GM19467 (cell line): ENCODE measurements at regions not wholly inside any gene's neighbourhood (a gene's known extent, or its start where the extent isn't known, plus 50 kb on each side); places are given as distances from the start of the nearest gene placed in this dataset.
"Not testable (repeated sequence)": the region's sequence is repeated elsewhere in the genome, so short reads cannot be mapped to it uniquely, and the experiment has no call there.

Experiments
- ATAC-seq: cut with Tn5 transposase; IDR thresholded peaks from one replicate; pipeline ENCODE4 v1.9.1; 2021; ENCODE audit warnings: mild to moderate bottlenecking, moderate library complexity; ENCODE audit not compliant: unreplicated experiment

GRCh38 chr2:215565897-215566296, 130.0 kb upstream of the FN1 start:
- no peak for ATAC-seq

- no peak for ATAC-seq
Measured at GRCh38 chr2:215557701-215558100, 121.8 kb upstream of the FN1 start.

GRCh38 chr2:215556979-215557378, 121.1 kb upstream of the FN1 start:
- no peak for ATAC-seq

- no peak for ATAC-seq
Measured at GRCh38 chr2:215554689-215555498, 119.0 kb upstream of the FN1 start.

- no peak for ATAC-seq
Measured at GRCh38 chr2:215553946-215554345, 118.1 kb upstream of the FN1 start.

- ATAC-seq: no peak
Measured at GRCh38 chr2:215552144-215552580, 116.3 kb upstream of the FN1 start.

GRCh38 chr2:215550331-215550730, 114.5 kb upstream of the FN1 start:
- ATAC-seq: no peak

- no peak for ATAC-seq
Measured at GRCh38 chr2:215548714-215549113, 112.8 kb upstream of the FN1 start.

GRCh38 chr2:215542690-215543089, 106.8 kb upstream of the FN1 start:
- no peak for ATAC-seq

- no peak for ATAC-seq
Measured at GRCh38 chr2:215540658-215541057, 104.8 kb upstream of the FN1 start.

- ATAC-seq: no peak
Measured at GRCh38 chr2:215537611-215538010, 101.7 kb upstream of the FN1 start.

DNA sequence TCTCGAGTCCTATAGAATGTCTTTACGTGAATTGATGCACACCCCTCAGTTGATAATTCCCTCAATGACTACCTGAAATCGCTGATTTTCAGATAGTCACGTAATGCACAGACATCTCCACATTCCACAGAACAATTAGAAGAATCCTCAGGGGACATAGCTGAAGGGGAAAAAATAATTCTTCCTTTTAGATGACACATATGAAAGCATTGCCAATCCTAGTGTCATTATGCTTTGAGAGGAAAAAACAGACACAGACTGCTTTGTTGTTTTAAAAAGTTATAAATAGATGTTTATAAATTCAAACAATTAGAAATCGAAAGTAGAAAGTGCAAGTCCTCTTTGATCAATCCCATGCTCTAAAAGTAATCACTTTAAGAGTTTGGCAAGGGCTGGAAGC, 100.6 kb upstream of the FN1 start:
- no peak for ATAC-seq

DNA sequence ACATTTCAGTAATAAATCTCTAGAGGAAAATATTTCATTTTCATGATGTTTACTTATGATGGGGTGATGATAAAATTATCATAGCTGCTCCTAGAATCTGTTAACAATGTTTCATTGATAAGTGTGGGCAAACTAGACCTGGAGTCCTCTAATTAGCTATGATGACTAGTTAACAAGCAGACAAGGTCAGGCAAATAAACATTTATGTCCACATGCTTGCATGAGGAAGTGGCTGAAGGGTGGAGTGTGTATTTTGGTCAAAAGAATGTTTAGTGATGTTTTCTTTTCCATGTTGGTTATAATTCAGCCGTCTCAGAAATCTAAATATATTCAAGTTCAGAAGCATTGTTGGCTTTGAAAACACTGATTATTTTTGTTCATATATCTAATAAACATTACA, 99.9 kb upstream of the FN1 start:
- no peak for ATAC-seq

DNA sequence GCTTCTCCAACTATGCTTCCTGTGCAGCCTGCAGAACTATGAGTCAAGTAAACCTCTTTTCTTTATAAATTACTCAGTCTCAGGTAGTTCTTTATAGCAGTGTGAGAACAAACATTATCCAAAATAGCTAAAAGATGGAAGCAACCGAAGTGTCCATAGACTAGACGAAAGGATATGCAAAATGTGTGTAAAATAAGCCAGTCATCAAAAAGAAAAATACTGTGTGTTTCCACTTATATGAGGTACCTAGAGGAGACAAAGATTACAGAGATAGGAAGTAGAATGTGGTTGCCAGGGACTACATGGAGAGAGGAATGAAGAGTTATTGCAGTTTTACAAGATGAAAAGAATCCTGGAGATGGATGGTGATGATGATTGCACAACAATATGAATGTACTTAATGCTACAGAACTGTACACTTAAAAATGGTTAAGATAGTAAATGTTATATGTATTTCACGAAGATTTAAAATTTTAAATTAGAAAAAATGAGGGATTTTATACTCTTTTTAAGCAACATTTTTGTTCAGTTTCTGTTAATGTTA, 99.3 kb upstream of the FN1 start:
- ATAC-seq: no peak

GRCh38 chr2:215533716-215534115, 97.8 kb upstream of the FN1 start:
- not testable (repeated sequence) for ATAC-seq

- ATAC-seq: no peak
Measured at GRCh38 chr2:215532844-215533243, 97.0 kb upstream of the FN1 start.

DNA sequence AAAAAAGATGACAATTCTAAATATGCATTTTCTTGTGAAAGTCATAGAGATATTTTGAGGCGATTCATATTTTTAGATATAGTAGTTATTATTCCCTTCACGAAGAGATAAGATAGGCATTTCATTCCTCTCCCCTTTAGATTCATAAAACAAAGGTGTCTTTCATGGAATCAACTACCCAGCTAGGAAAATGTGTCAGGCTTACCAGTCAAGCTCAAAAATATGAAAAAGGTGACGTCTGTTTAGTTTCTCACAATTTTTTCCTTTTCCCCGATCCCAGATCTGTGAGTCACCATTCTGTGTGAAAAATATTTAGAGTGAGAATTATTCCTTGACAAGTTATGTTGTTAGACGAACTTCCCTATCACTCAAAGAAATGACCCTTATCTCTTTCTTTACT, 95.4 kb upstream of the FN1 start:
- ATAC-seq: no peak

DNA sequence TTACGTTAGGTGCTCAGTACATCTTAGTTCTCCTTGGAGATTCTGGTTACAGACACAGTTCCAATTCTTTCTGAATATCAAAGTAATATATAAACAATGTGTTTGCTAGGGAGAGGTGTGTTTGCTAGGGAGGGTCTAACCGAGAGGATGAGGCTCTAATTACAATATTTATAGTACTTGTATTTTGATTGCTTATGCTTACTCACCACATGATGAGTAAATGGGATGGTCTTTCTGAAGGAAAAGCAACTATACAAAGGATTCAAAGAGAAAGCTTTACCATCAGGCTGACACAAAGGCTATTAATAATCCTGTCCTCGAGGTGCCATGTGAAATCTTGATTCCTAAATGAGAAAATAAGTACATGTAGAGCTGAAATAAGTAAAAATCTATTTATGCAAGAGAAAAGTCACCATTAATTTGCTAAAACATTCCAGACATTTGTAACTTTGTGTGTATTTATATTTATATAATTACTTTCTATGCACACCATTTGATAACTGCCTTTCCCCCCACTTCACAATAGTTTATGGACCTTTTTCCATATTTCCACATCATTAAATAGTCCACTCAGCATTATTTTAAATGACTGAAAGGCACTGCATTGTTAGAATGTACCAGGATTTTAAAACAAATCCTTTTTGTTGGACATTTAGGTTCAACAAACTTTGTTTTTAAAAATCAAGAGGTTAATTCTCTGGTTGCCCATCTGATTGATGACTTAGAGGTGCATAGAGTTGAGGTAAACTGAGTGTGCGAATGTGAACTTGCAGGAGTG, 94.5 kb upstream of the FN1 start:
- ATAC-seq: no peak

- ATAC-seq: no peak
Measured at GRCh38 chr2:215529271-215529670, 93.4 kb upstream of the FN1 start.

- no peak for ATAC-seq
Measured at GRCh38 chr2:215528555-215528954, 92.7 kb upstream of the FN1 start.

GRCh38 chr2:215527736-215528135, 91.9 kb upstream of the FN1 start:
- ATAC-seq: no peak

- ATAC-seq: no peak
Measured at GRCh38 chr2:215526341-215526740, 90.5 kb upstream of the FN1 start.
